ENCODE measurements at regions not wholly inside any gene's neighbourhood (a gene's known extent, or its start where the extent isn't known, plus 50 kb on each side); places are given as distances from the start of the nearest gene placed in this dataset.
A peak's percentile ranks its signal among the peaks of the same experiment; 100 is the strongest.

GRCh38 chr10:21292763-21293517 is 232.5 kb downstream of the SKIDA1 start:
- TF ChIP-seq POLR2A (IDR thresholded peaks at IDR 0.05) (no peak), CTCF (IDR thresholded peaks at IDR 0.05) (no peak), POLR2AphosphoS5 (IDR thresholded peaks at IDR 0.05) (peak in 1 of 3 donors; percentile 22)
